ENCODE measurements at regions not wholly inside any gene's neighbourhood (a gene's known extent, or its start where the extent isn't known, plus 50 kb on each side); places are given as distances from the start of the nearest gene placed in this dataset.
A peak's percentile ranks its signal among the peaks of the same experiment; 100 is the strongest.

DNA sequence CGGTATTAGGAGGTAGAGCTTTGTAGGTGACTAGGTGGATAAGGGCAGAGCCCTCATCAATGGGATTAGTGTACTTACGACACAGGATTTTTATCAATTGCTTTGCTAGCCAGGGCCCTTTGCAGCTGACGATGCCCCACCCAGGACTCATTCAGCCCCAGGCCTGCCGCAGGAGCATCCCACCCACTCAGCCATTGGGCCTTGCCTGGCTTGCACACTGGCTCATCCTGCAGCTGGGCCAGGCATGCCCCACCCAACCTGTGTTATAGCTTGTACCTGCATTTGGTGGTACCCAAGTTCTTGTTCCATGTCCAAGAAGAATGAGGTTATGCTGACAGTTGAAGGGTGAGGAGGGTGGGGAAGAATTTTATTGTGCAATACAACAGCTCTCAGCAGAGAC lies 317.5 kb downstream of the PPARGC1A start:
- DNase-seq = no peak
- no peak for ATAC-seq (ENCODE audit: poor library complexity)
- intact Hi-C loops (cut with DNase I) = no loop called here

- intact Hi-C loops (cut with DNase I) = no loop called here
- ATAC-seq (ENCODE audit: poor library complexity) = no peak
- no peak for DNase-seq
These were observed 322.5 kb downstream of the PPARGC1A start for GRCh38 chr4:23567338-23567737.

GRCh38 chr4:23560748-23561147 lies 329.1 kb downstream of the PPARGC1A start:
- intact Hi-C loops (cut with DNase I) = no loop called here
- ATAC-seq (ENCODE audit: poor library complexity) (no peak), DNase-seq (no peak)

- intact Hi-C loops (cut with DNase I) = no loop called here
- DNase-seq = no peak
- ATAC-seq (ENCODE audit: poor library complexity) = no peak
These were observed 331.7 kb downstream of the PPARGC1A start for GRCh38 chr4:23558101-23558500.

DNA sequence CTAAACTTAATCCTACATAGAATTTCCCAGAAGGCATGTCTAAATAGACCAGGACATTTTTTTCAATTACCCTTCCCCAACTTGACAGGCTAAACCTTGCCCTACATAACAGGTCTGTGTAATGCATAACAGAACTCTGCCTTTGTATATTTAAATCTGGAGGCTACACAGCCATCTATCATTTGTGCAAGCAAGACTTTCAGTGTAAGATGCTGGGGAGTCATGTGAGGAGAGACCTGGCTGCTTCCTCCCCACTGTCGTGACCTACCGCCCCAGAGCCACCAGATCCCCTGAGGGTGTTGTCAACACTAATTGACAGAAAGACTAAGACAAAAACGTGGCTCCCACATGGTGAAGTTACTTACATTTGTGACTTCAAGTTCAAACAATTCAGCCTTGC lies 342.2 kb downstream of the PPARGC1A start:
- DNase-seq (no peak), ATAC-seq (ENCODE audit: poor library complexity) (no peak)
- intact Hi-C loops (cut with DNase I) = no loop called here

GRCh38 chr4:23547096-23547495 lies 342.8 kb downstream of the PPARGC1A start:
- intact Hi-C loops (cut with DNase I) = no loop called here
- ATAC-seq (ENCODE audit: poor library complexity) = no peak
- DNase-seq = no peak

DNA sequence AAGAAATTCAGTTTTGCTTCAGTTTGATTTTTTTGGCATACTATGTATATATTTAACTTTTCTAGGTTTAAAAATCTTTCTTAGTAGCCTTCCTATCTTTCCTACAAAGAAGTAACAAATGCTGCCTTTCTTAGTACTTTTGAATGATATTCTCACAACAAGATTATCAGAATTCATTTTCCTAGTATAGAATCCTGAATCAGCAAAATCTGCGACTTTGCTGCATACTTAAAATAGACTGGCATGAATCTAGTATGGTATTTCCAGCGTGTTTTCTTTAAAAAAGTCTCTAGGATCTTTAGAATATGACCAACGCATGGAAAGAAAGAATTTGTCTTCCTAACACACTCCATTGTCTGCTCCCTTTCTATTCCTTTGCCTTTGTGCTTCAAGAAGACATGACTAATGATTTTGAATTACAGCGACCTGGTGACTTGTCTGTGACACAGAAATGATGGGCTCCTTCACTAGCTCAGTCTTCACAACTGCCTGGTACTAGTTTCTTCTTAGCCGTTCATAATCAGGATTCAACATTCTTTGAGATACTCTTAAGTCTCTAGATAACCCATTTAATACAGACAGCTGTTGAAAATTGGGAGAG lies 349.8 kb downstream of the PPARGC1A start:
- intact Hi-C loops (cut with DNase I) = no loop called here
- ATAC-seq (ENCODE audit: poor library complexity) (no peak), DNase-seq (no peak)

- intact Hi-C loops (cut with DNase I) = no loop called here
- DNase-seq (no peak), ATAC-seq (ENCODE audit: poor library complexity) (no peak)
These were observed 356.0 kb downstream of the PPARGC1A start for GRCh38 chr4:23533859-23534258.

DNA sequence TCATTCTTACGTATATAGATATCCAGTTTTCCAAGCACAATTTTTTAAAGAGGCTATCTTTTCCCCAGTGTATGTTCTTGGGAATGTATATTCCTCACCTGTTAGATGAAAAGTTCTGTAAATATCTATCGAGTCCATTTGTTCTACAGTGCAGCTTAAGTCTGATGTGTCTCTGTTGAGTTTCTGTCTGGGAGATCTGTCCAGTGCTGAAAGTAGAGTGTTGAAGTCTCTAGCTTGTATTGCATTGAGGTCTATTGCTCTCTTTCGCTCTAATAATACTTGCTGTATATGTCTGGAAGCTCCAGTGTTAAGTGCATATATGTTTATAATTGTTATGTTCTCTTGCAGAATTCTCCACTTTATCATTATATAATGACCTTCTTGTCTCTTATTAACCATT lies 373.1 kb downstream of the PPARGC1A start:
- DNase-seq (no peak), ATAC-seq (ENCODE audit: poor library complexity) (no peak)
- intact Hi-C loops (cut with DNase I) = no loop called here

DNA sequence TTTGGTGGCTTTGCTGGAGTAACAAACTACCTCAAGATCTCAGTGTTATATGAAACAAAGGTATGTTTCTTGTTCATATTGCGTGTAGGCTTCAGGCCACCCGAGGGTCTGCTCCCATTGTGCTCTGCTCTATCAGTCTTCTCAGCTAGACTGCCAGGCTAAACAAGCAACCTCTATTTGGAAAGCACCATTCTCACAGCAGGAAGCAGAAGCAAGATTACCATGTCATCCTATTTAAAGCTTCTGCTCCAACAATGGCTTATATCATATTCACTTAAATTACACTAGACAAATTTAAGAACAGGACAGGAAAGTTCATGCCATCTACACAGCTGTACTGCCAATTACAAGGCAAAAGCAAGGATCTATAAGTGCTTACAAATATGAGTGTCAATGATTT lies 385.8 kb downstream of the PPARGC1A start:
- ATAC-seq (ENCODE audit: poor library complexity) = no peak
- intact Hi-C loops (cut with DNase I) = no loop called here
- DNase-seq = no peak

- ATAC-seq (ENCODE audit: poor library complexity) (no peak), DNase-seq (no peak)
- intact Hi-C loops (cut with DNase I) = no loop called here
These were observed 388.9 kb downstream of the PPARGC1A start for GRCh38 chr4:23500894-23501449.

DNA sequence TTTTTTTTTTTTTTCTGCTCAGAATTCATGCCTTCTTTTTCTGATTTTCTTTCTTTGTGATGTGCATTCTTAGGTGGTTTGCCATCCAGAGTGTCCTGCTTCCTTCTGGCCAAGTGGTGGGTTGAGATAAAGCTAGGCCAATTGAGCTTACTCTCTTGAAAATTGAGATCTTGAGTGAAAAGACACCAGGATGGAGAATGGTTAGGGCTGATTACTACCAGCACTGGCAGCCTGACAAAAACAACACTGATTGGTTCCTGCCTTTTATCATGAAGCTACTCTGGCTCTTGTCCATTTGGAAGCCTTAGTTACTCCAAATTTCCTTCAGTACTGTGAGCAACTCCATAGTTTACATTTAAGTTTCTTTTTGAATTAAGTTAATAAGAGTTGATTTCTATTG lies 404.0 kb downstream of the PPARGC1A start:
- no peak for DNase-seq
- intact Hi-C loops (cut with DNase I) = no loop called here
- ATAC-seq (ENCODE audit: poor library complexity) = peak; percentile 51

- ATAC-seq (ENCODE audit: poor library complexity) = peak; percentile 29
- intact Hi-C loops (cut with DNase I) = no loop called here
- DNase-seq = no peak
These were observed 405.2 kb downstream of the PPARGC1A start for GRCh38 chr4:23484689-23485088.

- DNase-seq (no peak), ATAC-seq (ENCODE audit: poor library complexity) (peak; percentile 79)
- intact Hi-C loops (cut with DNase I) = no loop called here
These were observed 406.4 kb downstream of the PPARGC1A start for GRCh38 chr4:23483320-23483960.

- ATAC-seq (ENCODE audit: poor library complexity) = no peak
- no peak for DNase-seq
- intact Hi-C loops (cut with DNase I) = no loop called here
These were observed 408.3 kb downstream of the PPARGC1A start for GRCh38 chr4:23481566-23481965.

GRCh38 chr4:23477905-23478304 lies 411.9 kb downstream of the PPARGC1A start:
- DNase-seq (no peak), ATAC-seq (ENCODE audit: poor library complexity) (no peak)
- intact Hi-C loops (cut with DNase I) = no loop called here

- intact Hi-C loops (cut with DNase I) = no loop called here
- no peak for ATAC-seq (ENCODE audit: poor library complexity)
- no peak for DNase-seq
These were observed 413.2 kb downstream of the PPARGC1A start for GRCh38 chr4:23476515-23477090.

- ATAC-seq (ENCODE audit: poor library complexity) (no peak), DNase-seq (no peak)
- intact Hi-C loops (cut with DNase I) = no loop called here
These were observed 426.8 kb downstream of the PPARGC1A start for GRCh38 chr4:23463071-23463470.

GRCh38 chr4:23458054-23458453 lies 431.8 kb downstream of the PPARGC1A start:
- no peak for DNase-seq
- intact Hi-C loops (cut with DNase I) = no loop called here
- ATAC-seq (ENCODE audit: poor library complexity) = no peak

DNA sequence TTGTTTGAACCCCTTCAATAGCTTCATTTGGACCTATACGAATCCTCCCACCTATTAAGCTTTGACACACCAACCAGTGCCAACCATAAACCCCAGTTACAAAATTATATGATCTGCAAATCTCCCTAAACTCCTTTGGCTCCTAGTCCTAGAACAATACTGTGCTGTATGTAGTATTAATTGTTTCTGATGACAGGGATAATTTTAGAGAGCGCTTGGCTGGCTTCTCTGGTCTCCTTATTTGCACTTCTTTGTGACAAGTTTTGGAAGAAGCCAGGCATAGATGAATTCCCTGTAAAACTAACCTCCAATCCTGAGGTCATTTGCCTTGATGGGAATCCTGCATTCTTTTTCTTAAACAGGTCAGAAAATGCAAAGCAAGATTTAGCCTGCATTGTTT lies 433.0 kb downstream of the PPARGC1A start:
- DNase-seq (no peak), ATAC-seq (ENCODE audit: poor library complexity) (peak; percentile 72)
- intact Hi-C loops (cut with DNase I) = no loop called here

Data from Right ventricle myocardium superior (tissue), 1 donor.